ENCODE measurements at regions not wholly inside any gene's neighbourhood (a gene's known extent, or its start where the extent isn't known, plus 50 kb on each side); places are given as distances from the start of the nearest gene placed in this dataset.
"Not testable (repeated sequence)": the region's sequence is repeated elsewhere in the genome, so short reads cannot be mapped to it uniquely, and the experiment has no call there.

DNA sequence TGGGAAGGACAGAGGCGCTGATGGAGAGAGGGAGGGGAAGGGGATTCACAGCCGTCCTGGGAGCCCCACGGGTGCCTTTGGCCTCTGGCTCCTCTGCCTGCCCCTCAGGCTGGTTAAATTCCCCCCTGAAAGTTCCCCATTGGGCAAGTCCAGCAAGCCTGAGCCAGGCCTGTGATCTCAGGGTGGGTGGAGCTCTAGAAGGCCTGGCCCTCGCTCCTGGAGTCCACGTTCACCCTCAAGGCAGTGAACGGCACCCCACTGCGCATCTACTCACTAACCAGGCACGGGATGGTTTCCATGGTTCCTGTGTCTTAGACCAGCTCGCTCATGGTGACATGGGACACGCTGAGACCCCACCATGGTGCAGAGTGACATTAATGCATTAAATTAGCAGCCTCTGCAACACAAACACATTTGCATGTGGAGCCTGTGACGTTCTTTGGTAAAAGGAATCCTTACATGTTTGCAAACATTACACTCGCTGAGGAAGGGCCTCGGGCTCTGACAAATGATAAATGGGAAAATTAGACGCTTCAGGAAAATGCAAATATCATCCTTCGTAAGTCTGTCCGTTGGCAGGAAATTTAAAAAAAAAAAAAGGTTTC lies 452.7 kb downstream of the PREX1 start:
- DNase-seq = no peak

DNA sequence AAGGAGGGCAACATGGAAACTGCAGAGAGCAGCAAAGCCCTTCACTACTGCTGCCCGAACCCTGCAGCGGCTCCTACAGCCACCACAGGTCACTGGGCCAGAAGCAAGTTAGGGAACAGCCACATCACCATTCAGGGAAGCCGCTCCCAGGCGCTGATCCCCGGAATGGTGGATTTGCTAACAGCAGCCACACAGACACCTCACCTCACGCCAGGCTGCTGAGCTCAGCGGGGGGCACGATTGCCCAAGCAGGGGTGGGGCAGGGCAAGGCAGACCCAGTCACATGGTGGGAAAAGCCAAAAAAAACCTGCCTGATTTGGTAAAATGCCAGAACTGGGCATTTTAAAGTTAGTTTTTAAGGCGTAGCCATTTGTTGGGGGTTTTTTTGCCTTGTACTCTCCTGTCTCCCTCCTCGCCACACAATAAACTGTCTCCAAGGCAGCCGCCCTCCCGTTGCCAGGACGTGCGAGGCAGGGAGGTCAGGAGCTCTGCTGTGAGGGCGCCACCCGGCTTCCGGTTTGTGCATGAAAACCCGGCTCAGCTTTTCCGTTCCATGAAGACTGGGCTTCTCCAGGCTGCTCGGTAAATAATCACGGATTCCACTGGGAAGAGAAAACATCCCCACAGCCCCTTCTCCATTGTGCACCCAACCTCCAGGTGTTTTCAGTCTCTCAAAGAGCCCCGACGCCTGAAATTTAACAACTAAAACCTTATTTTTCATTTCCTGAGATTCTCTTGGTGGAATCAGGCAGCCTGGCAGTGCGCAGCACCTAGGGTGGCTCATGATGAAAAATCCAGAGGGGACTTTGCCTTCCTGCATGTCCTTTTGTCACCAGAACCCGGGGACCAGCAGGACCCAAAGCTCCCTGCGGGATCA lies 453.5 kb downstream of the PREX1 start:
- not testable (repeated sequence) for DNase-seq

DNA sequence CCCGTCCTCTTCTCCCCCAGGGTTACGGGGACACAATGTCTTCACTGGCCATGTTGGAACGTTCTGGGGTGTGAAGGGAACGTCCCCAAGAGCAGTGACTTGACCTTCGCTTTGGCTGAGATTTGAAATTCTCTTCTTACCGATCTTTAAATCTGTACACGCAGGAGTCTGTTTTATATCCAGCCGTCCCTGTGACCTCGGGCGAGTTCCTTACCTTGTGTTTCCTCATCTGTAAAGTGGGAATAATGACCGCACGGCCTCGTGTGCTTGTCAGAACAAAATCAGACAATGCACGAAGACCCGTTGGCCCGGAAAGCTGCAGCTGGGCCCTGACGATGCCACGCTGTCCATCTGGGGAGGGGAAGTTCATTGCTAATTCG lies 454.3 kb downstream of the PREX1 start:
- DNase-seq = no peak

DNA sequence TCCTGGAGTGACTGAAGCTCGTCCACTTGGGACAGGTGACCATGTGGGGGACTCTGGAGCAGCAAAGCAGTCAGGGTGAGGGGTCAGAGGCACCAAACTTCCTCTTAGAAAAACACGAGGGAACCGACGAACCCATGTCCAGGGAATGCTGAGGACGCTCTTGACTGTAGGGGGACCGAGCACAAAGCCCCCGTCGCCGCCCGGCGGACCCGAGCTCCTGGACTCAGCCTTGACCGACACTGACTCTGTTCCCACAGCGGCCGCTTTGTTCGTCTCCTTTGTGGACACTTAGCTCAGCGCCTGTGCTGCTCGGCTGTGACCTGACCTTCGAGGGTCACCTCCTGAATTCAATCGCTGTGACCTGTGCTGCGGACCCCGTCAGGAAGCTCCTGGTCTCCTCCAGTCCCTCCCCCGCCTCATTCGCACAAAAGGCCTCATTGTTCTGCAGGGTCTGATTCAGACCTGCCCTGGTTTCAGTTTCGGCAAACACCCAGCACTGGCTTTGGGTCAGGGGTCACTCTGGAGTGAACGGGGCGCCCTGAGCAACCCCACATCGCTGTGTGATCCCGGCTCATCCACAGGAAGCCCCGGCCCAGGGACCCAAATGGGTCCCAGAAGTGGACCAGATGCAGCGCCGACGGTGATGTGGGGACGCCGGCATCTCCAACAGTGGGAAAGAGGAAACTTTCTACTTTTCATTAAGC lies 454.8 kb downstream of the PREX1 start:
- DNase-seq = not testable (repeated sequence)

DNA sequence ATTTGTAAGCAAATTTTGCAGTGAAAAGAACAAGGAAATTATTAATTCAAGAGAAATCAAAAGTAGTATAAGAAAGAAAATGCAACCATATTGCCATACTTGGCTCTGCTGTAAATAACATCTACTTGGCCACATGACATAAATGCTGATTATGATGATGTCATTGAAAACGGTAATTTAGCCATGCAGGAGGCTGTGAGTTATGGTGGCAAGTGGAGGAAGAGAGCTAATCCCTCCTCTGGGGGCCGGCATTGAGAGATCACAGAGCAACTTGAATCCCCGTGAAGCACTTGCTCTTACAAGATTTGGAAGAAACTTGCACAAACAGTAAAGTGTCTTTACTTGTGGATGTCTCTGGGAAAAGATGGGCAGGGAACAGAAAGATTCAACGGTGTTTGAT lies 456.6 kb downstream of the PREX1 start:
- no peak for DNase-seq

DNA sequence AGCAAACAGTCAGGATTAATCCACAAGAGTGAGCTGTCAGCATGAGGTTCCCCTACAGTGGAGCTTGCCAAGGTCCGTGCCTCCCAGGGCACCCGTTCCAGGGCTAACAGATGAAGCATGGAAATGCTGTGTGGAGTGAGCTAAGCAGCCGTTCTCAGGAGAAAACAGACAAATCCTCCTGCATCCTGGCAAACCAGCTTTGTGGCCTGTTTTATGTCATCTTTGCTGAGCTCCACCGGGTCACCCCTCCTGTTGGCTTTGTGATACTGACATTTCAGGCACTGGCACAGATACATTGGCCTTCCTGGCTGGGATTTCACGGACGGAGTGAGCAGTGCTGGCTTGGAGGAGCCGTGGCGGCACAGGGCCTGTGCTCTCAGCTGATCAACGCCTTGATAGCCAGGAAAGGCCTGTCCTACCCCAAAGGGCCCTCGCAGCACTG lies 459.2 kb downstream of the PREX1 start:
- DNase-seq = not testable (repeated sequence)

DNA sequence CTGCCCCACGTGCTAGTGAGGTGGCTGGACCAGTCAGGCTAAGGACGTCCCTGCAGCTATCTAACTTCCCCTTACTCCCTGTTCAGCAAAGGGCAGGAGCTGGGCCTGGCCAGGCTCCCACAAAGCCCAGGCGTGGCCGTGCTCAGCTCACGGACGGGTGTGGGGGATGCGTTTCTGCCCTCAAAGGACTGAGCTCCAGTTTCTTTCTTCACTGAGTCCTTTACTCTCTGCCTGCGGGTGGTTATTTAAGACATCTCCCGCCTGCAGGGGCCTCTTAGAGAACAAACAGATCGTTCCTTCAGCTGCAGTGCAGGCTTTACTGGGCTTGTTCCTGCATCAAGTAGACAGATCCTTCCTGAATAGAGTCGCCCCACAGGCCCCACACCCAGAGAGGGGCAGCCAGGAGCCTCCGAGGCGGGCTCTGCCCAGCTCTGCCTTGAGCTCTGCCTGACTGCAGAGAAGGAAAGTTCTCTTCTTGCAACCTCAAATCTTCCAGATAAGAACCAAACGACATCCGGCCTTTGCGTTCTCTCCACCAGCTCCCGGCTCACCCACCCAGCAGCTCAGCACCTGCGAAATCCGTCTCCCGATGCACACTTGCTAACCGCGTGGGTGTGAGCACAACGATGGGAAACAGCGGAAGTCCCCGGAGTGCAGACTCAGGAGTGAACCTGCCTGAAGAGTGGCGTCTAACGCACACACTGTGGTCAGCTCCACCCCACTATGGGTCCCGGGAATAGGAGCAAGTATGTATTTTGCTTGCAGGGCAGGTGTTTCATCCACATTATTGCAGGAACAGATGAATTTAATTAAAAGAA lies 460.0 kb downstream of the PREX1 start:
- DNase-seq = not testable (repeated sequence)

DNA sequence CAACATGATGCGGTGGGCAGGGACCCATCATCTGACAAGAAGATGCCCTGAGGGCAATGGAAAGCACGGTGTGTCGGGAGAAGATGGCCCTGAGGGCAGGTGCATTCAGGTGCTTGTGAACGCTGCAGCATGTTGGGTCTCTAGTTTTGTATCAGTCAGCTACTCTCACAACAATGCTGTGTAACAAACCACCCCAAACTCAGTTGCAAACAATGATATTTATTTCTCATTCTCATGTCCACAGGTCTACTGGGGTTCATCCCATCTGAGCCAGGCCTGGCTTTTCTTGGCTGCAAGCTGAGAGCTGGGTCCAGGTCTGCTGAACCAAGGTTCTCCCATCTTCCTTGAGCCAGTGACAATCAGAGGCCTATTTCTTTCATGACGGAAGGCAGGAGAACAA lies 461.6 kb downstream of the PREX1 start:
- DNase-seq = no peak

DNA sequence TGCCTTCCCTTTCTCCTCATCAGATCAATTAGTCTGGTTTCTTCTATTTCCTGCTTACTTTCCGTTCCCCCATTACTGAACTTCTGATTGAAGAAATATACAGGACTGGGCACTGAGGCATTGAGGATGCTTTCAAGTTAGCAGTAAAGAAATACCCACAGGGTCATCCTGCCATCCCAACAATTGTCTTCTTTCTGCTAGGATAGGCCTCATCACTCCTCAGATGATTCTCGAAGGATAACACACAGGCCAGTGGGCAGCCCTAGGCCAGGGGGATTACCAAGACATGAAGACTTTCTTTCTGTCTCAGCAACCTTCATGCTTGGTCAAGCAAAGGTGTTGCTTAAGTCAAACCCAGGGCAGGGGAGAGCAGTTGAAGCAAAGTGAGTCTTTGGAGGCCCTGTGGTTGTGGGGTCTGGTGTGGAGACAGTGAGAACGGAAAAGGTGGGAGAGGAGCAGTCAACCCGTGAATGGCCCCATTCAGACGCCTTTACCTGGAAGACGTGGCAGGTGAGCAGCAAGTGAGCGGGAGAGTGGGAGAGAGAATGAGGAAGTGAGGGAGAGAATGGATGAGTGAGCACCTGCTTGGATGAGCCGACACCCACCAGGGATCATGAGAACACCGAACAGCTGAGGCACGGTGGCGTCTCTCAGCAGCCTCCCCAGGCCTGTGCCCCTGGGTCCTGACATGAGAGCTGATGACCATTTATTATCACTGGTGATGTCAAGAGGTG lies 462.9 kb downstream of the PREX1 start:
- no peak for DNase-seq

DNA sequence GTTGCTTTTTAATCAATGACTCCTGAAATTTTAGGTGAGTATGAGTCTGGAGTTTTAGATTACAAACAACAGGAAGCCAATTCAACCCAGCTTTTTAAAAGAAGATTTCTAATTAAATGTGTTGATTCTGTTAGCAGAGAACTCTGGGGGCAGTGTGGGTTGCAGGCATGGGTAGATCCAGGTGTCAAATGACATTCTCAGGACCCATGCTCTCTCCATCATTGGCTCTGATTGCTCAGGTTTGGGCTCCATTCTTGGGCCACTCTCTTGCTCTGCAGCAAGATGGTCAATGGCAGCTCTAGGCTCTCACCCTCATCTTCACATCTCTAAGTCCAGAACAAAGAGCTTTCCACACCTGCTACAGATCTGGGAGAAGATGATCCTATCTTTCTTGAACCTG lies 463.7 kb downstream of the PREX1 start:
- no peak for DNase-seq

DNA sequence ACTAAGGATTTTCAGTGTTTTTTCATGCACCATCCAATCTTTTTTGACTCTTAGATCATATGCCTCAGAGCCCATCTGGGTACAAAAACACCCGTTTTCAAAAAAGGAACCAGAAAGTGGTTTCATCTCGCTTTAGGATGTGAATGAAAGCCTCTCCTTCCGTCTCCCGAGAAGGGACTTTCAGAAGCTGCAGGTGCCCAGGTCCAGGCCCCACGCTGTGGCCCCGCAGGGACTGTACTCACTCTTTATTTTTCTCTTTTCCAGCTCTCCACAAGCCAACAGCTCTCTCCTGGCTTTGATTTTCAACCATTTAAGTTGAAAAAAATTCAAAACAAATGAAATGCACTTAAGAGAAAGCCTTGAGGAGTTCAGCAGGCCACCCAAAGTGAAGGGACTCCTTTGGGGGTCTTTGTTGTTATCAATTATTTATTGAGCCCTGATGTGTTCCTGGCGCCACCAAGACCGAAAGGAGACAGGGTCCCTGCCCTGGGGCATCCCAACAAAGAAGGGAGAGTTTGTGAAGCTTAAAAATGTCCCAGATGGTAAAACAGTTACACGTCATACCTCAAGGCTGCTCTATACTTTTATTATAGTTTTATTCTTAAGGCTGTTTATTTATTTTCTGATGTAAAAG lies 467.3 kb downstream of the PREX1 start:
- DNase-seq = no peak

DNA sequence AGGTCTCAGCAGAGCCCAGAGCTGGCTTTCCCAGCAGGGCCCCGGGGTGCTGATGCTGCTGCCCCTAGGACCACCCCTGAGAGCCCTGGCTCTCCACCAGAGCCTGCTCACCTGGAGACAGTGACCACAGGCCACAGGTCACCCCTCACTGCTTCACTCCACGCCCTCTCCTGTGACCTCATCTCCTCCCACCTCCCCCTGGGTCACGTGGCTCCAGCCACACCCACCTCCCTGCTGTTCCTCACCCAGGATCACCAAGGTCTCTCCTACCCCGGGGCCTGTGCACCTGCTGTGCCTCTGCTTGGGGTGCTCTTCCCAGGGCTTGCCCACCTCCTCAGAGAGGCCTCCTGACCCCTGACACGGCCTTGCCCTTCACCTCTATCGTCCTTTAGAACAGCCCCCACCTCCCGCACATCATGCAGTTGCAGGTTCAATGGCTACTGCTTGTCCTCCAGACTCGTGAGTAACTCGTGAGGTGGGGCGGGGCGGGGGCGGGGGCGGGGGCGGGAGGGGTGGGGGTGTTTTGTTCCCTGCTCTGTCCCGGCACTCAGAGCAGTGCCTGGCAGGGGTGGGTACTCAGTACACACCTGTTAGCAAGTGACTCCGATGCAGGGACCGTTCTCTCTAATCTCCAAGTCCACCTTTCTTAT lies 468.0 kb downstream of the PREX1 start:
- DNase-seq = no peak

DNA sequence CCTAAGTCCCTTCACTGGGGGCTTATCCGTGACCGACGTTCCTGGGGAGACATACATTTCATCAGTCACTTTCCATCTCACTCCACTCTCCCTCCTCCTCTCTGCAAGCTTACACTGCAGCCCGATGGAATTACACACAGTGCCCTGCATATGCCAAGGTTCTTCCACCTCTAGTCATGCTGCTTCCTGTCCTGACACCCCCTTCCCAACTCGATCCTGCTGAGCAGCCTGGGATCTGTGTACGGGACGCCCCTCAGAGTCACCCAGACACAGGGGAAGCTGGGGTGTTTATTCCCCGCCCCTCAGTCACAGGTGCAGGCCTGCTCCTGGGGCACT lies 468.8 kb downstream of the PREX1 start:
- not testable (repeated sequence) for DNase-seq

DNA sequence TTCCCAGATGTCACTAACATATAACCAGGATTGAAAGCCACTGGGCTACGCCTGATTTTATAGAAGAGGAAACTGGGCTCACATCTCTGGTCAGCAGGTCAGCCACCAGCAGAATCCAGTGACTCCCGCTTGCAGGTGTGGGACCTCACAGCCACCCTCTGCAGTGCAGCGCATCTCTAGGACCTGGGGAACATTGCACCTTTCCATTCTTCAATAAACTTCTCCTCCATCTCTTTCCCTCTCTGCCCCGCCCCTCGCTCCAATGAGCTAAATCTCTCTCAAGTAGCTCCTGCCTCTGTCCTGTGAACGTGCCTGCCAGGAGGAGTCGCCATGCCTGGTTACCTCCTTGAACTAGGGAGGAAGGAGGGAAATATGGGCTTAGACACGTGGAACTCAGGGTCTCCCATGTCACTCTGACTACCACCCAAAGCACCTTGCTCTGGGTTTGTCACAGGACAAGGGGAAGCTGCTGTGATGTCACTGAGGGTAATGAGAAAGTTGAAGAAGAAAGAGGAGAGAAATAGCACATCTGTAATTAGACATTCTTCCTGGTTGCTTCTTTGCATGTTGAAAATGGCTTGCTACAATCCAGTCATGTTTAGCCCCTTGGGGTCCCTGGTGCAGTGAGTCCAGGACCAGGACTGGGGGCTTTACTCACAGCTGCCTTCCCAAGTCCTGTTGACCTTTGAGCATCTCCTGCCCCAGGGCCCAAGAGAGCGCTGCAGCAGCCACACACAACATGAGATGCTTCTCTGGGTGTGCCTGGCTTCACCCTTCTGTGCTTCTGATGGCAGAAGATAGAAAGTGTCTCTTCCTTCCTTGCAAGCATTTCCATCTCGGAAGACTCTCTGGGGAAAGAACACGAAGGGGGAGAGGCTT lies 469.4 kb downstream of the PREX1 start:
- DNase-seq = no peak

DNA sequence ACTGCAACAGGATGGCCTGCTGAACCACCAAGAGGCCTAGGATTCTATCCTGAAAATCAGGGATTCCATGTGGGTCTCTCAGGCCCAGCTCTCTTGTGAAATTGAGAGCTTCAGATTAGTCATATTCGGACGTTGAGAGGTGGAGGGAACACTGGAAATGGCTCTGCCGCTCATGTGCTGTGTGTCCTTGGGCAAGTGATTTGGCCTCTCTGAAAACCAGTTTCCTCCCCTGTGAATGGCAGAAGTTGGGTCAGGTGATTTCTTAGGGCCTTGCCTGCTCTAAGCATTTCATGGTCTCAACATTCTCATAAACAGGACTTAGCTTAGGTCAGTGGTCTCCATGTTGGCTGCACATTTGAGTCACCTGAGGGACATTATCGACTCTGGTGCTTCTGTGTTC lies 470.1 kb downstream of the PREX1 start:
- no peak for DNase-seq

DNA sequence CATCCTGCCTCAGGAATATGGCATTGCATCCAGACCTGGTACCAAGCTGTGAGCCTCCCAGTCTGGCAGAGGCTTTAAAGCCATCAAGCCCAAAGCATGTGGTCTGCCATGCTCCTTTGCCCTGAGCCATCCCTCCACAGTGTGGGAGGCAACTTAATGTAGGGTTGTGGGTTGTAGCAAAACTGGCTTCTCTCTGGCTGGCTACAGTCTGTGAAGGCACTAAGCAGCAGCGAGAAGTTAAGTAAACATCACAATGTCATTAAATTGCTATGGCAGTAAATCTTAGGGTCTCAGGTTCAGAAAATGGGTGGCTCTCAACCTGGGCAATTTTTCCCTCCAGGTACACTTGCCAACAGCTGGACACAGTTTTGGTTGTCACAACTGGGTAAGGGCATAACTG lies 472.9 kb downstream of the PREX1 start:
- no peak for DNase-seq

DNA sequence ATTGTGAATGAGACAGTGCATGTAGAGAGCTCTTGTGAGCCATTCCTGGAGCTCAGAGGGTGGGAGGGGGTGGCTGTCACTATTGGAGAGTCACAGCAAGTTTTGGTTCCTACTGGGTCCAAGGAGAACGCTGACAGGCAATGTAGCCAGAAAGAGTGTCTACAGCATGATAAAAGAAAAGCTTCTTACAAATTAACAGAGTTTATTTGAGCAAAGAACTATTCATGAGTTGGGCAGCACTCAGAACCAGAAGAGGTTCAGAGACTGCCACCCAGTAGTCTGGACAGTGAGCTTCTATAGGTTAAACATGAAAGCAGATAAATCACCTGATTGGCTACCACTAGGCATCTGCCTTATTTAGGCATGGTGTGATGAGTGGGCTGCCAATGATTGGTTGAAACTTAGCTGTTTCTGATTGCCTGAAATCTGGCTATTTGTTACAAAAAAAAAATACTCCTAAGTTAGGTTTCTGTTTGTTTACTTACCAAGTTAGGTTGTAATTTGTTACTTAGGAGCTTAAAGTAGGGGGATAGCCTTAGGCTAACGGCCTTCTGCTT lies 473.4 kb downstream of the PREX1 start:
- no peak for DNase-seq

DNA sequence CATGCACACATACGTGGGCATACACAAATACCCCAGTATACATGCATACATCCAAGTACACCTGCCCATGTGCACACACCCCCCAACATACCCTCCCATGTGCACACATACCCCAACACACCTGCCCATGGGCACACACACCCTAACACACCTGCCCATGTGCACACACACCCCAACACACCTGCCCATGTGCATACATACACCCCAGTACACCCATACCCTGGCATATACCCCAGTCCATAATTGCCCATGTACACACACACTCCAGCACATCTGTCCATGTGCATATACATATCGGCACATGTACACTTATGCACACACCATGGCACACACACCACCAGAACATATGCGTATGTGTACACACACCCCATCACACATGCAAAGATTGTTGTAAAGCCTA lies 475.2 kb downstream of the PREX1 start:
- no peak for DNase-seq

DNA sequence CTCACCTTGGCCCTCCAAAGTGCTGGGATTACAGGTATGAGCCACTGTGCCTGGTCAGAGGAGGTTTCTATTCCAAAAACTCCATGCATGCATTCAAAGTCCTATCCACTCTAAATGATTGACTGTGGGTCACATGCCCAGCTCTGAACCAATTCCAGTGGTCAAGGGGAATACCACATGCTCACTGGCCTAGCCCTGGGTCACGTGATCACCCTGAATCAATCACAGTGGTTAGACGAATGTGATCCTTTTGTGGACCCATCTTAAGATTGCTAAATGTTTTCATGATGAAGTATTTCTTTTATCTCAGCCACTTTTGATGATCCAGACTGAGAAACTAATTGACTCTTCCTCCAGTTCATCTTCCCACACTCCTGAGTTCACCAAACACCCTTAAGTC lies 475.8 kb downstream of the PREX1 start:
- no peak for DNase-seq
